ENCODE measurements at regions not wholly inside any gene's neighbourhood (a gene's known extent, or its start where the extent isn't known, plus 50 kb on each side); places are given as distances from the start of the nearest gene placed in this dataset.

GRCh38 chr5:122559676-122560075 is 215.2 kb upstream of the SNX2 start:
- TF ChIP-seq CTCF (IDR thresholded peaks at IDR 0.05) (no peak), EP300 (IDR thresholded peaks at IDR 0.05) (no peak), POLR2A (IDR thresholded peaks at IDR 0.05) (no peak), POLR2AphosphoS5 (IDR thresholded peaks at IDR 0.05) (no peak)

Measured in gastroesophageal sphincter (tissue), 3 donors.